HCT116 (cell line): ENCODE measurements at regions not wholly inside any gene's neighbourhood (a gene's known extent, or its start where the extent isn't known, plus 50 kb on each side); places are given as distances from the start of the nearest gene placed in this dataset.

Experiments used
- ATAC-seq: fragments of 200-7000 bp; cut with Tn5 transposase; 2 replicates; pipeline ENCODE4 v1.9.1; 2020; ENCODE audit warnings: mild to moderate bottlenecking, moderate library complexity
- BruUV-seq: library from RNA; stranded (reverse); fragments of 400-500 nt; replicated peaks from 2 replicates; lab custom pipeline; 2021; lab: Mats Ljungman, UMichigan
- CTCF ChIA-PET: fragments of 300-600 bp; sonication (Branson Sonifier 250); formaldehyde crosslinking; loops from one replicate; lab custom pipeline; 2021; ENCODE audit warnings: antibody characterized with exemption; lab: Charles Lee
- POLR2A ChIA-PET: fragments of 300-600, 350-600 bp; sonication (Branson Sonifier 250); formaldehyde crosslinking; loops from one replicate; lab custom pipeline; 2021; ENCODE audit warnings: antibody characterized with exemption; lab: Charles Lee
- RAD21 ChIA-PET, 2 experiments: fragments of 300-600 bp; sonication (Branson Sonifier 250); formaldehyde crosslinking; loops; one replicate each; lab custom pipeline; 2023; ENCODE audit warnings: low total read pairs in 2 of 2; ENCODE audit not compliant: uncharacterized antibody in 2 of 2, unreplicated experiment in 2 of 2, low non-redundant PET in 1 of 2; lab: Charles Lee
- DNase-seq: peaks from one replicate; pipeline ENCODE4 v3.0.0-alpha.2; 2010; ENCODE audit warnings: low read depth, low spot score
- H2AFZ ChIP-seq: fragments of 200-600 bp; shearing (Covaris generic), sonication (generic); 2 replicates; pipeline ENCODE4 v1.6.1; 2017; ENCODE audit warnings: low read depth, mixed run types, mixed read lengths, antibody characterized with exemption, low read length; ENCODE audit not compliant: poor library complexity, severe bottlenecking
- H3K27ac ChIP-seq: 2 replicates; pipeline ENCODE4 v1.5.1; 2012; ENCODE audit warnings: low read depth, low read length
- H3K27me3 ChIP-seq: fragments of 200-600 bp; sonication (generic); 2 replicates; pipeline ENCODE4 v1.6.1; 2016; ENCODE audit warnings: mixed run types, low read length, mixed read lengths; ENCODE audit not compliant: insufficient read depth
- H3K36me3 ChIP-seq, 2 experiments: fragments of 200-500 bp in 1 of 2; fragments of 200-600 bp in 1 of 2; sonication (Bioruptor generic) in 1 of 2; sonication (generic) in 1 of 2; 2 replicates each; pipeline versions ENCODE4 v1.5.1 to v1.6.1; 2014 to 2016; ENCODE audit warnings: low read length in 2 of 2, inconsistent platforms in 1 of 2, mixed read lengths in 1 of 2, mixed run types in 1 of 2; ENCODE audit not compliant: insufficient read depth in 2 of 2, control insufficient read depth in 1 of 2
- H3K4me1 ChIP-seq, 2 experiments: fragments of 200-600 bp in 1 of 2; sonication (generic) in 1 of 2; 2 replicates each; pipeline versions ENCODE4 v1.5.1 to v1.6.1; 2012 to 2017; ENCODE audit warnings: low read length in 2 of 2, inconsistent platforms in 1 of 2, mild to moderate bottlenecking in 1 of 2, mixed read lengths in 1 of 2, mixed run types in 1 of 2, moderate library complexity in 1 of 2; ENCODE audit not compliant: insufficient read depth in 2 of 2, control insufficient read depth in 1 of 2
- H3K4me2 ChIP-seq: fragments of 200-600 bp; sonication (generic); 2 replicates; pipeline ENCODE4 v1.6.1; 2017; ENCODE audit warnings: mixed run types, low read length, mixed read lengths
- H3K4me3 ChIP-seq, 2 experiments: fragments of 200-600 bp in 1 of 2; sonication (generic) in 1 of 2; replicated peaks in 1 of 2; 2 replicates each; pipeline ENCODE4 v1.5.1; 2011 to 2016; ENCODE audit warnings: low read length in 2 of 2, control low read depth in 1 of 2, low read depth in 1 of 2, mild to moderate bottlenecking in 1 of 2, mixed read lengths in 1 of 2, mixed run types in 1 of 2
- H3K79me2 ChIP-seq: fragments of 200-600 bp; sonication (generic); 2 replicates; pipeline ENCODE4 v1.6.1; 2017; ENCODE audit warnings: mild to moderate bottlenecking, mixed run types, low read length, moderate library complexity, mixed read lengths; ENCODE audit not compliant: insufficient read depth
- H3K9ac ChIP-seq: fragments of 200-600 bp; sonication (generic); 2 replicates; pipeline ENCODE4 v1.6.1; 2016; ENCODE audit warnings: low read length, mixed read lengths
- H3K9me2 ChIP-seq: fragments of 200-600 bp; sonication (generic), shearing (Covaris generic); 2 replicates; pipeline ENCODE4 v1.6.1; 2017; ENCODE audit warnings: mixed run types, mild to moderate bottlenecking, moderate library complexity; ENCODE audit not compliant: insufficient read depth
- H3K9me3 ChIP-seq, 2 experiments: fragments of 200-500 bp in 1 of 2; fragments of 200-600 bp in 1 of 2; sonication (Bioruptor generic) in 1 of 2; sonication (generic) in 1 of 2; 2 replicates each; pipeline ENCODE4 v1.6.1; 2014 to 2017; ENCODE audit warnings: low read length in 2 of 2, mixed read lengths in 2 of 2, inconsistent platforms in 1 of 2, low read depth in 1 of 2, mild to moderate bottlenecking in 1 of 2, mixed run types in 1 of 2, moderate library complexity in 1 of 2; ENCODE audit not compliant: control insufficient read depth in 1 of 2, insufficient read depth in 1 of 2
- H4K20me1 ChIP-seq: fragments of 200-600 bp; sonication (generic), shearing (Covaris generic); 2 replicates; pipeline ENCODE4 v1.6.1; 2017; ENCODE audit warnings: mixed run types, mild to moderate bottlenecking, moderate library complexity; ENCODE audit not compliant: insufficient read depth
- ATF3 ChIP-seq: IDR thresholded peaks from 2 replicates; pipeline ENCODE4 v1.6.1; 2012
- CTCF ChIP-seq, 3 experiments: fragments of 200-600 bp in 1 of 3; sonication (generic) in 1 of 3; IDR thresholded peaks in 2 of 3; conservative IDR thresholded peaks in 1 of 3; 2 replicates each; pipeline ENCODE4 v1.5.1; 2012 to 2017; ENCODE audit warnings: low read depth in 2 of 3, low read length in 2 of 3, antibody characterized with exemption in 1 of 3, borderline replicate concordance in 1 of 3, control low read depth in 1 of 3, mild to moderate bottlenecking in 1 of 3, mixed read lengths in 1 of 3, mixed run types in 1 of 3, moderate library complexity in 1 of 3; ENCODE audit not compliant: insufficient read depth in 1 of 3
- EGR1 ChIP-seq: IDR thresholded peaks from 2 replicates; pipeline ENCODE4 v1.6.1; 2012; ENCODE audit warnings: low read depth
- ELF1 ChIP-seq: IDR thresholded peaks from 2 replicates; pipeline ENCODE4 v1.6.1; 2012; ENCODE audit warnings: low read depth, borderline replicate concordance
- EZH2 ChIP-seq: fragments of 200-600 bp; sonication (generic); IDR thresholded peaks from 2 replicates; pipeline ENCODE4 v1.6.1; 2017; ENCODE audit warnings: antibody characterized with exemption, mixed run types
- EZH2phosphoT487 ChIP-seq: fragments of 200-600 bp; IDR thresholded peaks from 2 replicates; pipeline ENCODE4 v1.6.1; 2018; ENCODE audit warnings: antibody characterized with exemption, borderline replicate concordance
- FOSL1 ChIP-seq: IDR thresholded peaks from 2 replicates; pipeline ENCODE4 v1.6.1; 2012; ENCODE audit warnings: low read depth
- MAX ChIP-seq: IDR thresholded peaks from 2 replicates; pipeline ENCODE4 v1.6.1; 2012
- POLR2A ChIP-seq: IDR thresholded peaks from 2 replicates; pipeline ENCODE4 v1.7.0; 2011; ENCODE audit warnings: borderline replicate concordance; ENCODE audit not compliant: insufficient read depth, insufficient read length; ENCODE audit errors: extremely low read depth
- POLR2AphosphoS5 ChIP-seq: IDR thresholded peaks from 2 replicates; pipeline ENCODE4 v1.6.1; 2011; ENCODE audit warnings: mild to moderate bottlenecking, low read depth, low read length, moderate library complexity
- RAD21 ChIP-seq: IDR thresholded peaks from 2 replicates; pipeline ENCODE4 v1.6.1; 2012; ENCODE audit warnings: low read depth, mild to moderate bottlenecking
- SP1 ChIP-seq: IDR thresholded peaks from 2 replicates; pipeline ENCODE4 v1.6.1; 2012; ENCODE audit warnings: low read depth
- SRF ChIP-seq: IDR thresholded peaks from 2 replicates; pipeline ENCODE4 v1.6.1; 2012; ENCODE audit warnings: low read depth
- TCF7L2 ChIP-seq: IDR thresholded peaks from 2 replicates; pipeline ENCODE4 v1.7.0; 2011; ENCODE audit warnings: borderline replicate concordance, inconsistent platforms; ENCODE audit not compliant: insufficient read depth, insufficient read length; ENCODE audit errors: extremely low read depth
- YY1 ChIP-seq: IDR thresholded peaks from 2 replicates; pipeline ENCODE4 v1.6.1; 2011; ENCODE audit warnings: low read length, low read depth, moderate library complexity, mild to moderate bottlenecking; ENCODE audit not compliant: insufficient replicate concordance; ENCODE audit errors: extremely low read depth
- ZFX ChIP-seq: fragments of 450-650 bp; IDR thresholded peaks from 2 replicates; pipeline ENCODE4 v1.6.1; 2017
- ZNF274 ChIP-seq: fragments of 200-500 bp; sonication (Bioruptor generic); IDR thresholded peaks from 2 replicates; pipeline ENCODE4 v1.6.1; 2014; ENCODE audit warnings: mild to moderate bottlenecking, low read depth, low read length, inconsistent platforms
- intact Hi-C: fragments of 100-400 bp; cut with micrococcal nuclease; formaldehyde crosslinking; loops from 2 replicates; pipeline ENCODE4 v1.10.0; 2022
- TF ChIP-seq, protein P1 (sequence below): IDR thresholded peaks from 2 replicates; pipeline ENCODE4 v1.6.1; 2011; ENCODE audit warnings: mild to moderate bottlenecking, low read length, moderate library complexity; ENCODE audit not compliant: insufficient replicate concordance; ENCODE audit errors: extremely low read depth

DNA sequence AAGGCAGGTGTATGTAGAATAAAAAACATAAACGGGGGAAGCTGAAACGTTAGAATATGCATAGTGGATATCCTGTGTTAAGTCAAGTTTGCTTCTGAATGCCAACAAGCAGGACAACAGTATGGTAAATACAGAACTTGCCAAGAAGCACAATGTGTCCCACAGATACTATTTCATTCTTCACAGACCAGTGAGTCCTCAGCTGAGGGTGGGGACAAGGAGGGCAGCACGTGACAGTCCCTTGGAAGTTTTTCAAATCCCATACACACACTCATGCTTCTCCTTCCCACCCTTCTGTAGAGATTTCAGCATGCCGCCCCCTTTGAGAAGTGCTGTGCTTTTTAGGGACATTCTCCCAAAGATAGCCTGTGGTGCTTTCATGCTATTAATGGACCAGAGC is 268.5 kb upstream of the ECI2 start:
- no TSS peak for BruUV-seq
- no peaks in the 10 kb centered on the region for H3K27me3 ChIP-seq
- no peaks in the 10 kb centered on the region for H4K20me1 ChIP-seq
- no peak for TF ChIP-seq SRF
- TF ChIP-seq EZH2phosphoT487 = no peak
- no peak for TF ChIP-seq FOSL1
- TF ChIP-seq, protein P1, sequence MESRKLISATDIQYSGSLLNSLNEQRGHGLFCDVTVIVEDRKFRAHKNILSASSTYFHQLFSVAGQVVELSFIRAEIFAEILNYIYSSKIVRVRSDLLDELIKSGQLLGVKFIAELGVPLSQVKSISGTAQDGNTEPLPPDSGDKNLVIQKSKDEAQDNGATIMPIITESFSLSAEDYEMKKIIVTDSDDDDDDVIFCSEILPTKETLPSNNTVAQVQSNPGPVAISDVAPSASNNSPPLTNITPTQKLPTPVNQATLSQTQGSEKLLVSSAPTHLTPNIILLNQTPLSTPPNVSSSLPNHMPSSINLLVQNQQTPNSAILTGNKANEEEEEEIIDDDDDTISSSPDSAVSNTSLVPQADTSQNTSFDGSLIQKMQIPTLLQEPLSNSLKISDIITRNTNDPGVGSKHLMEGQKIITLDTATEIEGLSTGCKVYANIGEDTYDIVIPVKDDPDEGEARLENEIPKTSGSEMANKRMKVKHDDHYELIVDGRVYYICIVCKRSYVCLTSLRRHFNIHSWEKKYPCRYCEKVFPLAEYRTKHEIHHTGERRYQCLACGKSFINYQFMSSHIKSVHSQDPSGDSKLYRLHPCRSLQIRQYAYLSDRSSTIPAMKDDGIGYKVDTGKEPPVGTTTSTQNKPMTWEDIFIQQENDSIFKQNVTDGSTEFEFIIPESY = no peak
- no peak for TF ChIP-seq TCF7L2
- no peak for TF ChIP-seq POLR2AphosphoS5
- TF ChIP-seq MAX = no peak
- TF ChIP-seq ATF3 = no peak
- no peak for TF ChIP-seq ELF1
- no peak for TF ChIP-seq ZNF274
- no peak for TF ChIP-seq RAD21
- TF ChIP-seq YY1 = no peak
- no peak for TF ChIP-seq EGR1
- no peak for TF ChIP-seq SP1
- TF ChIP-seq ZFX = no peak
- TF ChIP-seq CTCF (IDR thresholded peaks at IDR 0.05 in 2 of 3, conservative IDR thresholded peaks at IDR 0.05 in 1 of 3; ENCODE audit: borderline replicate concordance in 1 of 3, insufficient read depth in 1 of 3, low read depth in 2 of 3, low read length in 2 of 3) = no peak
- no peak for TF ChIP-seq EZH2
- no peak for TF ChIP-seq POLR2A
- H2AFZ ChIP-seq = no peak overlapping the region
- no peaks in the 10 kb centered on the region for H3K36me3 ChIP-seq
- no peak for ATAC-seq
- intact Hi-C loops = no loop called here
- ChIA-PET CTCF (no interaction called here), RAD21 (no interaction called here), POLR2A (no interaction called here)
- DNase-seq = no peak
- H3K4me3 ChIP-seq = no peak overlapping the region
- peaks cover 0 to 13% of the 10 kb centered on the region in 2 experiments; a peak in 3 of 4 replicates for H3K4me1 ChIP-seq
- no peak overlapping the region for H3K9ac ChIP-seq
- H3K9me3 ChIP-seq = no peaks in the 10 kb centered on the region
- H3K9me2 ChIP-seq = no peaks in the 10 kb centered on the region
- H3K4me2 ChIP-seq = no peak overlapping the region
- H3K79me2 ChIP-seq = no peaks in the 10 kb centered on the region
- H3K27ac ChIP-seq = no peak overlapping the region
